Fibroblast of skin of back (primary cell): ENCODE measurements at regions not wholly inside any gene's neighbourhood (a gene's known extent, or its start where the extent isn't known, plus 50 kb on each side); places are given as distances from the start of the nearest gene placed in this dataset.
"Not testable (repeated sequence)": the region's sequence is repeated elsewhere in the genome, so short reads cannot be mapped to it uniquely, and the experiment has no call there.

Experiments
- DNase-seq: peaks from one replicate; pipeline ENCODE4 v3.0.0-alpha.2; 2013

- no peak for DNase-seq
Measured at GRCh38 chr1:73205294-73205973, 923.1 kb upstream of the NEGR1 start.

GRCh38 chr1:73197972-73198371, 915.6 kb upstream of the NEGR1 start:
- no peak for DNase-seq

GRCh38 chr1:73194965-73195364, 912.6 kb upstream of the NEGR1 start:
- no peak for DNase-seq

- DNase-seq = not testable (repeated sequence)
Measured at GRCh38 chr1:73183581-73183980, 901.2 kb upstream of the NEGR1 start.

GRCh38 chr1:73181190-73181540, 898.8 kb upstream of the NEGR1 start:
- DNase-seq = no peak

- DNase-seq = no peak
Measured at GRCh38 chr1:73180397-73181189, 898.3 kb upstream of the NEGR1 start.

GRCh38 chr1:73176902-73177301, 894.6 kb upstream of the NEGR1 start:
- DNase-seq = no peak

GRCh38 chr1:73167009-73167657, 884.8 kb upstream of the NEGR1 start:
- DNase-seq = no peak

GRCh38 chr1:73162564-73162963, 880.2 kb upstream of the NEGR1 start:
- peak; percentile 5 for DNase-seq

- DNase-seq = no peak
Measured at GRCh38 chr1:73161418-73161817, 879.1 kb upstream of the NEGR1 start.

- DNase-seq = no peak
Measured at GRCh38 chr1:73160759-73161158, 878.4 kb upstream of the NEGR1 start.

GRCh38 chr1:73144311-73144710, 862.0 kb upstream of the NEGR1 start:
- no peak for DNase-seq

- DNase-seq = no peak
Measured at GRCh38 chr1:73136975-73137374, 854.6 kb upstream of the NEGR1 start.

GRCh38 chr1:73106931-73107330, 824.6 kb upstream of the NEGR1 start:
- no peak for DNase-seq

- no peak for DNase-seq
Measured at GRCh38 chr1:73105755-73106154, 823.4 kb upstream of the NEGR1 start.

- DNase-seq = no peak
Measured at GRCh38 chr1:73104749-73105148, 822.4 kb upstream of the NEGR1 start.

GRCh38 chr1:73100216-73100615, 817.9 kb upstream of the NEGR1 start:
- DNase-seq = no peak

GRCh38 chr1:73097917-73098316, 815.6 kb upstream of the NEGR1 start:
- DNase-seq = no peak

- DNase-seq = no peak
Measured at GRCh38 chr1:73096841-73097240, 814.5 kb upstream of the NEGR1 start.

GRCh38 chr1:73092383-73092782, 810.0 kb upstream of the NEGR1 start:
- DNase-seq = no peak

GRCh38 chr1:73066866-73067265, 784.5 kb upstream of the NEGR1 start:
- no peak for DNase-seq

- no peak for DNase-seq
Measured at GRCh38 chr1:73065339-73066041, 783.2 kb upstream of the NEGR1 start.

GRCh38 chr1:73056826-73057225, 774.5 kb upstream of the NEGR1 start:
- no peak for DNase-seq
